IPS DF 6.9 (cell line): ENCODE measurements at regions not wholly inside any gene's neighbourhood (a gene's known extent, or its start where the extent isn't known, plus 50 kb on each side); places are given as distances from the start of the nearest gene placed in this dataset.

Experiments used
- DNase-seq: peaks from one replicate; pipeline ENCODE4 v3.0.0-alpha.2; 2013; ENCODE audit warnings: low read depth, low spot score
- H3K27ac ChIP-seq: one replicate; pipeline ENCODE4 v1.5.1; 2013; ENCODE audit warnings: low read length, control low read depth
- H3K27me3 ChIP-seq: 2 replicates; pipeline ENCODE4 v1.6.1; 2013; ENCODE audit warnings: mild to moderate bottlenecking, low read length; ENCODE audit not compliant: control insufficient read depth, insufficient read depth
- H3K36me3 ChIP-seq: 2 replicates; pipeline ENCODE4 v1.6.1; 2013; ENCODE audit warnings: low read length; ENCODE audit not compliant: control insufficient read depth, insufficient read depth
- H3K4me1 ChIP-seq: 2 replicates; pipeline ENCODE4 v1.6.1; 2013; ENCODE audit warnings: low read length; ENCODE audit not compliant: control insufficient read depth, insufficient read depth
- H3K4me3 ChIP-seq: 2 replicates; pipeline ENCODE4 v1.5.1; 2013; ENCODE audit warnings: mild to moderate bottlenecking, low read length
- H3K9me3 ChIP-seq: 2 replicates; pipeline ENCODE4 v1.6.1; 2013; ENCODE audit warnings: low read length, inconsistent platforms; ENCODE audit not compliant: control insufficient read depth, insufficient read depth
- WGBS: extraction: QIAGEN DNeasy Blood & Tissue Kit; methylation state at CpG from one replicate; pipeline ENCODE4 v1.1.7; 2013; ENCODE audit warnings: mixed read lengths, missing lambda C conversion rate; ENCODE audit not compliant: insufficient read length, insufficient coverage; 5-methylcytosine and 5-hydroxymethylcytosine counted together

- H3K36me3 ChIP-seq: peaks cover 2% of the 10 kb centered on the region; the same call in 1 of the 2 replicates
- no peak overlapping the region for H3K4me3 ChIP-seq
- H3K27me3 ChIP-seq: no peaks in the 10 kb centered on the region
- H3K9me3 ChIP-seq: peaks cover 2% of the 10 kb centered on the region; the same call in 1 of the 2 replicates
- DNase-seq: no peak
- H3K27ac ChIP-seq: no peak overlapping the region
- 0 out of 2 replicates have a peak, but pooled peaks cover 2% of the 10 kb centered on the region for H3K4me1 ChIP-seq
- no CpG with 5 or more reads among the region's 9 CpGs for WGBS
Measured at GRCh38 chr12:18982226-18982949, 147.1 kb upstream of the PLEKHA5 start.

DNA sequence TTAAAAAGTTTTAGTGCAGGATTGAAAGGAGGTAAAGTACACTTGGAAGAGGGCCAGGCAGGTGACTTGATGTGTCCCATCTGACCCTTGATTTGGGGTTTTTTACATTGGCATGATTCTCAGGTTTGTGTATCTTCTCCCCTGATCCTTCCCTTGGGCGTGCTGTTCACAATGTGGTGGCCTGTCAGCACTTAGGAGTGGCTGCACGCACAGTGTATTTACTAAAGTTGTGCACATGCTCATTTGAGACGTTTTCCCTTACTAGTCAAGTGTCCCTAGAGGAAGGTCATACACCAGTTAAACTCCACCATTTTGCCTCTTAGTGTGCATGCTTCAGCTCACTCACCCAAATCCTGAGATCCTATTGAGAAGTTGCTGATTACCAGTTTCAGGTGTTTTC is 145.7 kb upstream of the PLEKHA5 start:
- Histone ChIP-seq H3K4me1 (0 out of 2 replicates have a peak, but pooled peaks cover 2% of the 10 kb centered on the region), H3K27ac (no peak overlapping the region), H3K9me3 (peaks cover 2% of the 10 kb centered on the region; the same call in 1 of the 2 replicates), H3K36me3 (peaks cover 2% of the 10 kb centered on the region; the same call in 1 of the 2 replicates), H3K4me3 (no peak overlapping the region), H3K27me3 (no peaks in the 10 kb centered on the region)
- WGBS: no CpG with 5 or more reads among the region's 3 CpGs
- DNase-seq: no peak

GRCh38 chr12:18990856-18991255 is 138.7 kb upstream of the PLEKHA5 start:
- Histone ChIP-seq H3K27ac (no peak overlapping the region), H3K27me3 (no peaks in the 10 kb centered on the region)
- no CpG with 5 or more reads among the region's 2 CpGs for WGBS

DNA sequence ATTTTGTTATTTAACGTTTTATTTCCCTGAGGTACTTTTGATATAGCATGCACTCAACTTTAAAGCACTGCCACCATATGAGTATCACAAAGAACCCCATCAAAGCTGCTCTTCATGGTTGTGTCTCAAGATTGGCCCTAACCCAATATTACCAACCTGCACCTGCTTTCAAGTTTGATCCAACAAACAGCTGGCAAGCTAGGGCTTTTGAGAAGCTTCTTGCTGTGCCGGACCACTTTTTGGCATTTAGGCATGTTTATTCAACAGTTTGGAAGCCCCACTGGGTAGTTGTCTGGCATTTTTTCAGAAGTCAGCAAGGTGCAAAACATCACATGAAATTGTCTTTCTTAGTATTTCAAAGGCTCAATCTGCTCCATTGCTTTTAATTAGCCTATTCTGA is 137.2 kb upstream of the PLEKHA5 start:
- DNase-seq: no peak
- WGBS: no CpG with 5 or more reads among the region's 2 CpGs
- no peaks in the 10 kb centered on the region for H3K36me3 ChIP-seq
- no peak overlapping the region for H3K4me3 ChIP-seq
- no peaks in the 10 kb centered on the region for H3K4me1 ChIP-seq
- H3K27me3 ChIP-seq: no peaks in the 10 kb centered on the region
- H3K9me3 ChIP-seq: no peaks in the 10 kb centered on the region
- H3K27ac ChIP-seq: no peak overlapping the region

More at GRCh38 chr12:18990856-18991255, 138.7 kb upstream of the PLEKHA5 start:
- DNase-seq: no peak
- H3K36me3 ChIP-seq: no peaks in the 10 kb centered on the region
- no peak overlapping the region for H3K4me3 ChIP-seq
- no peaks in the 10 kb centered on the region for H3K4me1 ChIP-seq
- H3K9me3 ChIP-seq: no peaks in the 10 kb centered on the region

DNA sequence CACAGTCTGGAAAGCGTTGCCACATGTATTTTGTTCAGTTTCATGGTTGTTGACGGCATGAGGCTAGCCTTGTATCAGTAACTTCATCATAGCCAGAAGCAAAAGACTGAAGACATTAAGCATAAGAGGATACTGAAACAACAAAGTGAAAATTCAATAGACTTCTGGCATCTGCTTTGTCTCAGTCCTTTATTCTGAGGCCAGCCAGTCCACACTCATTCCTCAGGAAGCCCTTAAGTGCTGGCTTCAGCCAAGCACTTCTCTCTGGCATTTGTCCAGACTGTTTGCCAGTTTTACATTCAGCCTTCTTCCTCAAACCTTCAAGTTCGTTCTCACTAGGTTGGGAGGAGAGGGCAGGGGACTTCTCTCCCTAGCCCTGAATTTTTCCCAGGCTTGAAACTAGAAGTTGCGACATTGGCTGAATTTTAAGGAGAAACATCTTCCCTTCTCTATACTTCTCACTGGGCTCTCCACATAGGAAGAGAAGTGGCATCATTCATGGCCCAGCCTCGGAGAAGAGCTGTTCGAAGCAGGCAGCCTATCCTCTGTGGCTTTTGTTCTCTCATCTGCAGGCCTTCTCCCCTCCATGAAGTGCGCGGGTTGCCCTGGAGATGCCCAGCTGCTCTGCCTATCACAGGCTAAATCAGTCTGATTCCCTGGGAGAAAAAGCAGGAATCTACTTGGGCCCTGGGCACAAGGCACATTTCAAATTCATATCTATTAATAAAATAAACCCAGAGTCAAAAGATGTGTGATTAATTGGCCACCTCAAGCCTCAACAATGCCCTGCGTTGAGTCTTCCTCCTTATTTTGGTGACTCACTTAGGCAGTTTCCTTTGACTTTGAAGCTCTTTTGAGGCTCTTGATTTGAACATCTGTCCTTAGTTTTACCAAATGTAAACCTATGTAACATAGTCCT is 130.9 kb upstream of the PLEKHA5 start:
- H3K4me3 ChIP-seq: no peak overlapping the region
- H3K4me1 ChIP-seq: peaks cover 4% of the 10 kb centered on the region; the same call in 1 of the 2 replicates
- WGBS: no CpG with 5 or more reads among the region's 9 CpGs
- DNase-seq: no peak
- no peaks in the 10 kb centered on the region for H3K36me3 ChIP-seq
- no peaks in the 10 kb centered on the region for H3K27me3 ChIP-seq
- H3K27ac ChIP-seq: no peak overlapping the region
- H3K9me3 ChIP-seq: no peaks in the 10 kb centered on the region

- DNase-seq: no peak
- Histone ChIP-seq H3K9me3 (no peaks in the 10 kb centered on the region), H3K27ac (no peak overlapping the region), H3K27me3 (no peaks in the 10 kb centered on the region), H3K4me3 (no peak overlapping the region), H3K4me1 (peaks cover 8% of the 10 kb centered on the region; the same call in 1 of the 2 replicates), H3K36me3 (no peaks in the 10 kb centered on the region)
- no CpG with 5 or more reads among the region's 2 CpGs for WGBS
Measured at GRCh38 chr12:19000836-19001235, 128.7 kb upstream of the PLEKHA5 start.

GRCh38 chr12:19002216-19002615 is 127.3 kb upstream of the PLEKHA5 start:
- Histone ChIP-seq H3K4me1 (peaks cover 8% of the 10 kb centered on the region; the same call in 1 of the 2 replicates), H3K27me3 (no peaks in the 10 kb centered on the region), H3K27ac (no peak overlapping the region), H3K9me3 (no peaks in the 10 kb centered on the region), H3K4me3 (no peak overlapping the region), H3K36me3 (no peaks in the 10 kb centered on the region)
- DNase-seq: no peak
- no CpG with 5 or more reads among the region's 3 CpGs for WGBS

- Histone ChIP-seq H3K4me1 (peaks cover 8% of the 10 kb centered on the region; the same call in 1 of the 2 replicates), H3K4me3 (no peak overlapping the region), H3K9me3 (no peaks in the 10 kb centered on the region), H3K27me3 (no peaks in the 10 kb centered on the region), H3K27ac (no peak overlapping the region), H3K36me3 (no peaks in the 10 kb centered on the region)
- 100% methylated on average over 1 of the region's 2 CpGs for WGBS
- no peak for DNase-seq
Measured at GRCh38 chr12:19003141-19003540, 126.4 kb upstream of the PLEKHA5 start.

GRCh38 chr12:19003987-19004619 is 125.4 kb upstream of the PLEKHA5 start:
- no peak overlapping the region for H3K4me3 ChIP-seq
- H3K27ac ChIP-seq: peak overlapping the region; percentile 80
- no peaks in the 10 kb centered on the region for H3K27me3 ChIP-seq
- no peaks in the 10 kb centered on the region for H3K36me3 ChIP-seq
- H3K4me1 ChIP-seq: peaks cover 8% of the 10 kb centered on the region; the same call in 1 of the 2 replicates
- no CpG with 5 or more reads among the region's 4 CpGs for WGBS
- peak; percentile 35 for DNase-seq
- no peaks in the 10 kb centered on the region for H3K9me3 ChIP-seq

GRCh38 chr12:19005257-19005801 is 124.2 kb upstream of the PLEKHA5 start:
- DNase-seq: no peak
- no peaks in the 10 kb centered on the region for H3K27me3 ChIP-seq
- H3K4me1 ChIP-seq: peaks cover 8% of the 10 kb centered on the region; the same call in 1 of the 2 replicates
- no peaks in the 10 kb centered on the region for H3K36me3 ChIP-seq
- no peak overlapping the region for H3K4me3 ChIP-seq
- no peaks in the 10 kb centered on the region for H3K9me3 ChIP-seq
- WGBS: no CpG with 5 or more reads among the region's 4 CpGs
- H3K27ac ChIP-seq: no peak overlapping the region
